ENCODE measurements at regions not wholly inside any gene's neighbourhood (a gene's known extent, or its start where the extent isn't known, plus 50 kb on each side); places are given as distances from the start of the nearest gene placed in this dataset.

DNA sequence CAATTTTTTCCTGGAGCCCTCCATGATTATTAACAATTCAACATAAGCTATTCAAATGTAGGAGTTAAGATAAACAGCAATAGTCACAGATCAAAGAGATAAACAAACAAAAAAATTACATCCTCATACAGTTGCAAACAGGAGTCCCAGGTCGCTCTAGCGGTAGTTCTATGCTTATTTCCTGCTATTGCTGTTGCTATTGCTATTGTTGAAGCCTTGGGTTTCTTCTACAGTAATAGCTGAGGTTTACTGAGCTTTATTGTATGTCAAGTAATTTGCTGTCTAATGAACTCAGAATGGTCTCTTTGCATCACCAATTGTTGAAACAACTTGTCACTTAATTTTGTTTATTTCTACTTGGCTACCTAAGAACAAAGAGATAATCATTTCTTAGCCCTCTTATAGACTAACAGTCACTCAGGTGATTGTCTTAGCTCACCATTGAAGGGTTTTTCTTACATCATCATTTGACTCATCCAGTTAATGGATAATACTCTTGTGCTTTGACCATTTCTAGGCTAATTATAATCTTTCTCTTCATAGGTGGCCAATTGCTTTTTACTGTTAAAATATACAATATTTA lies 654.6 kb downstream of the MECOM start:
- TF ChIP-seq POLR2A (IDR thresholded peaks at IDR 0.05; ENCODE audit: low read depth, low read length) = no peak
- TF ChIP-seq TAF1 (IDR thresholded peaks at IDR 0.05; ENCODE audit: borderline replicate concordance, low read depth, low read length) = no peak
- no peak for TF ChIP-seq POLR2AphosphoS5 (IDR thresholded peaks at IDR 0.05; ENCODE audit: low read depth, low read length)
